Endodermal cell (in vitro differentiated cells): ENCODE measurements at regions not wholly inside any gene's neighbourhood (a gene's known extent, or its start where the extent isn't known, plus 50 kb on each side); places are given as distances from the start of the nearest gene placed in this dataset.
"Not testable (repeated sequence)": the region's sequence is repeated elsewhere in the genome, so short reads cannot be mapped to it uniquely, and the experiment has no call there.

Experiments
- DNase-seq: peaks from one replicate; pipeline ENCODE4 v3.0.0-alpha.2; 2017
- H3K27ac ChIP-seq: 2 replicates; pipeline ENCODE4 v1.5.1; 2013; ENCODE audit warnings: mild to moderate bottlenecking, low read depth, low read length, moderate library complexity
- H3K27me3 ChIP-seq: 2 replicates; pipeline ENCODE4 v1.6.1; 2013; ENCODE audit warnings: mild to moderate bottlenecking, low read length, moderate library complexity; ENCODE audit not compliant: insufficient read depth, control insufficient read depth, poor library complexity, severe bottlenecking
- H3K36me3 ChIP-seq: 2 replicates; pipeline ENCODE4 v1.7.0; 2013; ENCODE audit warnings: mild to moderate bottlenecking, low read length, moderate library complexity; ENCODE audit not compliant: control insufficient read depth, insufficient read depth
- H3K4me1 ChIP-seq: one replicate; pipeline ENCODE4 v1.7.0; 2013; ENCODE audit warnings: low read length; ENCODE audit not compliant: control insufficient read depth, insufficient read depth
- H3K4me3 ChIP-seq: 2 replicates; pipeline ENCODE4 v1.5.1; 2013; ENCODE audit warnings: mild to moderate bottlenecking, low read length, moderate library complexity
- H3K9ac ChIP-seq: 2 replicates; pipeline ENCODE4 v1.6.1; 2013; ENCODE audit warnings: mild to moderate bottlenecking, low read length, moderate library complexity; ENCODE audit not compliant: poor library complexity, severe bottlenecking; ENCODE audit errors: extremely low read depth
- H3K9me3 ChIP-seq: 2 replicates; pipeline ENCODE4 v1.6.1; 2013; ENCODE audit warnings: mild to moderate bottlenecking, low read length, moderate library complexity; ENCODE audit not compliant: control insufficient read depth
- H3K27ac Mint-ChIP-seq: 2 replicates; pipeline ENCODE4 v1.8.0; 2020; ENCODE audit warnings: mixed read lengths
- H3K27me3 Mint-ChIP-seq: 2 replicates; pipeline ENCODE4 v1.8.0; 2021; ENCODE audit warnings: mild to moderate bottlenecking, mixed read lengths; ENCODE audit not compliant: insufficient read depth
- H3K36me3 Mint-ChIP-seq: 2 replicates; pipeline ENCODE4 v1.8.0; 2020; ENCODE audit warnings: low read depth, mixed read lengths
- H3K4me1 Mint-ChIP-seq: 2 replicates; pipeline ENCODE4 v1.8.0; 2020; ENCODE audit warnings: mixed read lengths
- H3K4me3 Mint-ChIP-seq: 2 replicates; pipeline ENCODE4 v1.8.0; 2020; ENCODE audit warnings: mild to moderate bottlenecking, moderate library complexity, mixed read lengths
- H3K9me3 Mint-ChIP-seq: 2 replicates; pipeline ENCODE4 v1.8.0; 2020; ENCODE audit warnings: mild to moderate bottlenecking, mixed read lengths
- CTCF ChIP-seq: fragments of 200-600 bp; sonication (generic); conservative IDR thresholded peaks from 2 replicates; pipeline ENCODE4 v1.5.0; 2021; ENCODE audit warnings: antibody characterized with exemption, mild to moderate bottlenecking
- WGBS, 2 experiments: methylation state at CpG; one replicate each; pipeline versions ENCODE4 v1.1.5 to v1.1.7; 2013; ENCODE audit warnings: missing lambda C conversion rate in 2 of 2, mixed read lengths in 1 of 2; ENCODE audit not compliant: insufficient coverage in 1 of 2, insufficient read length in 1 of 2; 5-methylcytosine and 5-hydroxymethylcytosine counted together

GRCh38 chr5:52150501-52150900 is 637.2 kb upstream of the ITGA1 start:
- H3K9ac ChIP-seq, result no peak overlapping the region
- WGBS, 2 experiments, result 100% methylated on average over 1 of the region's 1 CpG; no CpG with 5 or more reads in 1 of the 2 experiments
- H3K4me3 Mint-ChIP-seq, result no peak overlapping the region
- H3K4me1 ChIP-seq, result peaks cover 6% of the 10 kb centered on the region
- DNase-seq, result no peak
- H3K27ac ChIP-seq, result no peak overlapping the region
- no peaks in the 10 kb centered on the region for H3K27me3 Mint-ChIP-seq
- no peaks in the 10 kb centered on the region for H3K36me3 ChIP-seq
- no peaks in the 10 kb centered on the region for H3K27me3 ChIP-seq
- H3K27ac Mint-ChIP-seq, result no peak overlapping the region
- H3K9me3 Mint-ChIP-seq, result no peaks in the 10 kb centered on the region
- no peak for TF ChIP-seq CTCF
- H3K4me1 Mint-ChIP-seq, result peaks cover 8% of the 10 kb centered on the region
- no peaks in the 10 kb centered on the region for H3K36me3 Mint-ChIP-seq
- no peaks in the 10 kb centered on the region for H3K9me3 ChIP-seq
- peak overlapping the region; percentile 33 for H3K4me3 ChIP-seq

DNA sequence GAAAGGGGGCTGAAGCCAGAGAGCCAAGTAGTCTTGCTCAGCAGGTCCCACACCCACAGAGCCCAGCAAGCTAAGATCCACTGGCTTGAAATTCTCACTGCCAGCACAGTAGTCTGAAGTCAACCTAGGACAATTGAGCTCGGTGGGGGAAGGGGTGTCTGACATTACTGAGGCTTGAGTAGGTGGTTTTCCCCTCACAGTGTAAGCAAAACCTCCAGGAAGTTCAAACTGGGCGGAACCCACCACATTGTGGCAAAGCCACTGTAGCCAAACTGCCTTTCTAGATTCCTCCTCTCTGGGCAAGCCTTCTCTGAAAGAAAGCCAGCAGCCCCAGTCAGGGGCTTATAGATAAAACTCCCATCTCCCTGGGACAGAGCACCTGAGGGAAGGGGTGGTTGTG is 630.9 kb upstream of the ITGA1 start:
- H3K9me3 Mint-ChIP-seq, H3K4me1 Mint-ChIP-seq, H3K36me3 ChIP-seq, H3K9me3 ChIP-seq, H3K4me3 ChIP-seq, DNase-seq, H3K27me3 Mint-ChIP-seq, H3K4me3 Mint-ChIP-seq, H3K27ac Mint-ChIP-seq, H3K27me3 ChIP-seq, H3K9ac ChIP-seq, H3K36me3 Mint-ChIP-seq, H3K4me1 ChIP-seq, H3K27ac ChIP-seq: not testable (repeated sequence)
- WGBS, 2 experiments, result 91% methylated on average over 2 of the region's 2 CpGs; no CpG with 5 or more reads in 1 of the 2 experiments

GRCh38 chr5:52165806-52166205 is 621.9 kb upstream of the ITGA1 start:
- not testable (repeated sequence) for H3K4me3 Mint-ChIP-seq, H3K9ac ChIP-seq, H3K27ac ChIP-seq, H3K4me3 ChIP-seq, H3K4me1 ChIP-seq, H3K9me3 ChIP-seq, H3K36me3 ChIP-seq, H3K9me3 Mint-ChIP-seq, H3K27me3 Mint-ChIP-seq, H3K36me3 Mint-ChIP-seq, H3K4me1 Mint-ChIP-seq, H3K27me3 ChIP-seq, H3K27ac Mint-ChIP-seq, DNase-seq
- 93 to 95% methylated on average over 3 of the region's 3 CpGs for WGBS, 2 experiments

DNA sequence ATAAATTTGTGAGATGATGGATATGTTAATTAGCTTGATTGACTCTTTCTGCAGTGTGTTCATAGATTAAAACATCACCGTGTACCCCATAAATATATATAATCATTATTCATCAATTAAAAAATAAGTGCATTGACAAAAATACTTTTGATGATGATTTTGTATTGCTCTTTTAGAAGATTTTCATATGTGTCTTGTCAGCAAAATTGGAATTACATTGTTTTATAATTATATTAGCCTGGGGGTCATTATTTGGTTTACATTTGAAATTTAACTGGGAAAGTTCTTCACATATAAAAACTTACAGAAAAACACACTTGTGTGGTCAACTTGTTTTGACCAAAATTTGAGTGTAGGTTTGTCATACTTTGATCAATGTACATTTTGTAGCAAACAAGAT is 614.6 kb upstream of the ITGA1 start:
- Mint-ChIP-seq H3K4me3 (no peak overlapping the region), H3K4me1 (no peaks in the 10 kb centered on the region), H3K36me3 (no peaks in the 10 kb centered on the region), H3K27ac (no peak overlapping the region), H3K27me3 (no peaks in the 10 kb centered on the region), H3K9me3 (peaks cover 2% of the 10 kb centered on the region)
- Histone ChIP-seq H3K9me3 (no peaks in the 10 kb centered on the region), H3K9ac (no peak overlapping the region), H3K4me3 (no peak overlapping the region), H3K4me1 (no peaks in the 10 kb centered on the region), H3K27ac (no peak overlapping the region), H3K36me3 (no peaks in the 10 kb centered on the region), H3K27me3 (no peaks in the 10 kb centered on the region)
- WGBS, 2 experiments, result no CpG with 5 or more reads among the region's 1 CpG
- DNase-seq, result no peak
- TF ChIP-seq CTCF, result no peak
